ENCODE measurements at regions not wholly inside any gene's neighbourhood (a gene's known extent, or its start where the extent isn't known, plus 50 kb on each side); places are given as distances from the start of the nearest gene placed in this dataset.

DNA sequence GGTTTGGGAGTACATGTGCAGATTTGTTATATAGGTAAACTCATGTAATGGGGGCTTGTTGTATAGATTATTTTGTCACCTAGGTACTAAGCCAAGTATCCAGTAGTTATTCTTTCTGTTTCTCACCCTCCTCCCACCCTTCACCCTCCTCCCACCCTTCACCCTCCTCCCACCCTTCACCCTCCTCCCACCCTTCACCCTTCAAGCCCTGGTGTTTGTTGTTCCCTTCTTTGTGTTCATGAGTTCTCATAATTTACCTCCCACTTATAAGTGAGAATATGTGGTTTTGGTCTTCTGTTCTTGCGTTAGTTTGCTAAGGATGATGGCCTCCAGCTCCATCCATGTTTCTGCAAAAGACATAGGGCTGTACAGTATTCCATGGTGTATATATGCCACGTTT is 58.7 kb upstream of the OR10AD1 start:
- TF ChIP-seq, protein P1, sequence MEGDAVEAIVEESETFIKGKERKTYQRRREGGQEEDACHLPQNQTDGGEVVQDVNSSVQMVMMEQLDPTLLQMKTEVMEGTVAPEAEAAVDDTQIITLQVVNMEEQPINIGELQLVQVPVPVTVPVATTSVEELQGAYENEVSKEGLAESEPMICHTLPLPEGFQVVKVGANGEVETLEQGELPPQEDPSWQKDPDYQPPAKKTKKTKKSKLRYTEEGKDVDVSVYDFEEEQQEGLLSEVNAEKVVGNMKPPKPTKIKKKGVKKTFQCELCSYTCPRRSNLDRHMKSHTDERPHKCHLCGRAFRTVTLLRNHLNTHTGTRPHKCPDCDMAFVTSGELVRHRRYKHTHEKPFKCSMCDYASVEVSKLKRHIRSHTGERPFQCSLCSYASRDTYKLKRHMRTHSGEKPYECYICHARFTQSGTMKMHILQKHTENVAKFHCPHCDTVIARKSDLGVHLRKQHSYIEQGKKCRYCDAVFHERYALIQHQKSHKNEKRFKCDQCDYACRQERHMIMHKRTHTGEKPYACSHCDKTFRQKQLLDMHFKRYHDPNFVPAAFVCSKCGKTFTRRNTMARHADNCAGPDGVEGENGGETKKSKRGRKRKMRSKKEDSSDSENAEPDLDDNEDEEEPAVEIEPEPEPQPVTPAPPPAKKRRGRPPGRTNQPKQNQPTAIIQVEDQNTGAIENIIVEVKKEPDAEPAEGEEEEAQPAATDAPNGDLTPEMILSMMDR (IDR thresholded peaks at IDR 0.05), result no peak
- TF ChIP-seq, protein P2, sequence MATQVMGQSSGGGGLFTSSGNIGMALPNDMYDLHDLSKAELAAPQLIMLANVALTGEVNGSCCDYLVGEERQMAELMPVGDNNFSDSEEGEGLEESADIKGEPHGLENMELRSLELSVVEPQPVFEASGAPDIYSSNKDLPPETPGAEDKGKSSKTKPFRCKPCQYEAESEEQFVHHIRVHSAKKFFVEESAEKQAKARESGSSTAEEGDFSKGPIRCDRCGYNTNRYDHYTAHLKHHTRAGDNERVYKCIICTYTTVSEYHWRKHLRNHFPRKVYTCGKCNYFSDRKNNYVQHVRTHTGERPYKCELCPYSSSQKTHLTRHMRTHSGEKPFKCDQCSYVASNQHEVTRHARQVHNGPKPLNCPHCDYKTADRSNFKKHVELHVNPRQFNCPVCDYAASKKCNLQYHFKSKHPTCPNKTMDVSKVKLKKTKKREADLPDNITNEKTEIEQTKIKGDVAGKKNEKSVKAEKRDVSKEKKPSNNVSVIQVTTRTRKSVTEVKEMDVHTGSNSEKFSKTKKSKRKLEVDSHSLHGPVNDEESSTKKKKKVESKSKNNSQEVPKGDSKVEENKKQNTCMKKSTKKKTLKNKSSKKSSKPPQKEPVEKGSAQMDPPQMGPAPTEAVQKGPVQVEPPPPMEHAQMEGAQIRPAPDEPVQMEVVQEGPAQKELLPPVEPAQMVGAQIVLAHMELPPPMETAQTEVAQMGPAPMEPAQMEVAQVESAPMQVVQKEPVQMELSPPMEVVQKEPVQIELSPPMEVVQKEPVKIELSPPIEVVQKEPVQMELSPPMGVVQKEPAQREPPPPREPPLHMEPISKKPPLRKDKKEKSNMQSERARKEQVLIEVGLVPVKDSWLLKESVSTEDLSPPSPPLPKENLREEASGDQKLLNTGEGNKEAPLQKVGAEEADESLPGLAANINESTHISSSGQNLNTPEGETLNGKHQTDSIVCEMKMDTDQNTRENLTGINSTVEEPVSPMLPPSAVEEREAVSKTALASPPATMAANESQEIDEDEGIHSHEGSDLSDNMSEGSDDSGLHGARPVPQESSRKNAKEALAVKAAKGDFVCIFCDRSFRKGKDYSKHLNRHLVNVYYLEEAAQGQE (IDR thresholded peaks at IDR 0.05; ENCODE audit: insufficient read depth in 1 of 2, low read depth in 2 of 2, low read length in 1 of 2), result no peak
- TF ChIP-seq SIN3A (IDR thresholded peaks at IDR 0.05; ENCODE audit: borderline replicate concordance, insufficient read depth, low read depth, low read length), result no peak
- no peak for TF ChIP-seq POLR2AphosphoS5 (IDR thresholded peaks at IDR 0.05; ENCODE audit: low read depth, low read length)
